HepG2 (cell line): ENCODE measurements at regions not wholly inside any gene's neighbourhood (a gene's known extent, or its start where the extent isn't known, plus 50 kb on each side); places are given as distances from the start of the nearest gene placed in this dataset.

Experiments
- ATAC-seq: fragments of 200-7000 bp; cut with Tn5 transposase; 3 replicates; pipeline ENCODE4 v1.9.1; 2020; ENCODE audit warnings: mild to moderate bottlenecking, moderate library complexity
- BruUV-seq: library from RNA; stranded (reverse); fragments of 400-500 nt; replicated peaks from 2 replicates; lab custom pipeline; 2021; lab: Mats Ljungman, UMichigan
- CTCF ChIA-PET: fragments of 300-600 bp; formaldehyde crosslinking; extraction: SDS; loops from one replicate; lab custom pipeline; 2021; ENCODE audit warnings: low total read pairs, inconsistent platforms, low intra/inter-chr PET ratio; lab: Yijun Ruan, JAX
- POLR2A ChIA-PET: fragments of 350-600 bp; sonication (Branson Sonifier 250); formaldehyde crosslinking; loops from one replicate; lab custom pipeline; 2020; ENCODE audit warnings: antibody characterized with exemption, inconsistent platforms; lab: Yijun Ruan, JAX
- DNase-seq: peaks from one replicate; pipeline ENCODE4 v3.0.0-alpha.2; 2015; ENCODE audit warnings: low spot score
- FAIRE-seq: peaks from 3 replicates; lab custom pipeline; 2011; peaks lifted over from hg19 to GRCh38; lab: Jason Lieb, UNC
- H2AFZ ChIP-seq: one replicate; pipeline ENCODE4 v1.6.1; 2011; ENCODE audit warnings: low read length, inconsistent platforms
- H3K27ac ChIP-seq: fragments of 300-600 bp; 3 replicates; pipeline ENCODE4 v1.8.0; 2011; ENCODE audit warnings: mixed run types, mild to moderate bottlenecking, mixed read lengths, low read length, inconsistent platforms; ENCODE audit not compliant: insufficient read depth; ENCODE audit errors: extremely low read length
- H3K27me3 ChIP-seq, 2 experiments: fragments of 200-600 bp in 1 of 2; 2 replicates in 1 of 2; 3 replicates in 1 of 2; pipeline versions ENCODE4 v1.6.0 to v1.8.0; 2011; ENCODE audit warnings: low read length in 2 of 2, mild to moderate bottlenecking in 2 of 2, moderate library complexity in 2 of 2, inconsistent platforms in 1 of 2; ENCODE audit not compliant: insufficient read depth in 2 of 2, control insufficient read depth in 1 of 2
- H3K36me3 ChIP-seq, 2 experiments: fragments of 200-600 bp in 1 of 2; replicated peaks in 1 of 2; 2 replicates in 1 of 2; 3 replicates in 1 of 2; pipeline versions ENCODE4 v1.5.1 to v1.8.0; 2011; ENCODE audit warnings: low read length in 2 of 2, inconsistent platforms in 1 of 2; ENCODE audit not compliant: insufficient read depth in 2 of 2, control insufficient read depth in 1 of 2
- H3K4me1 ChIP-seq: 2 replicates; pipeline ENCODE4 v1.5.1; 2012; ENCODE audit warnings: low read length, inconsistent platforms; ENCODE audit not compliant: insufficient read depth
- H3K4me2 ChIP-seq: 2 replicates; pipeline ENCODE4 v1.6.0; 2011; ENCODE audit warnings: low read depth, low read length, inconsistent platforms
- H3K4me3 ChIP-seq, 3 experiments: fragments of 200-600 bp in 1 of 3; sonication (generic), shearing (Covaris generic) in 1 of 3; replicated peaks in 1 of 3; 2 replicates each; pipeline ENCODE4 v1.5.1; 2011 to 2016; ENCODE audit warnings: low read length in 3 of 3, inconsistent platforms in 2 of 3, low read depth in 2 of 3, mild to moderate bottlenecking in 2 of 3, control low read depth in 1 of 3, mixed read lengths in 1 of 3; ENCODE audit not compliant: insufficient read depth in 1 of 3
- H3K79me2 ChIP-seq: one replicate; pipeline ENCODE4 v1.6.1; 2011; ENCODE audit warnings: low read length, inconsistent platforms; ENCODE audit not compliant: insufficient read depth
- H3K9ac ChIP-seq: 2 replicates; pipeline ENCODE4 v1.6.0; 2011; ENCODE audit warnings: mild to moderate bottlenecking, low read depth, low read length, inconsistent platforms; ENCODE audit not compliant: insufficient read depth
- H3K9me3 ChIP-seq: 2 replicates; pipeline ENCODE4 v1.5.1; 2012; ENCODE audit warnings: mild to moderate bottlenecking, low read length
- H4K20me1 ChIP-seq: 2 replicates; pipeline ENCODE4 v1.6.0; 2011; ENCODE audit warnings: inconsistent platforms, mild to moderate bottlenecking, low read length, moderate library complexity; ENCODE audit not compliant: insufficient read depth
- E2F2 ChIP-seq: sonication (generic); formaldehyde crosslinking; IDR thresholded peaks from 2 replicates; pipeline ENCODE4 v1.4.0; 2020; ENCODE audit warnings: missing genetic modification reagents, borderline replicate concordance
- KLF13 ChIP-seq: sonication (generic); formaldehyde crosslinking; IDR thresholded peaks from 2 replicates; pipeline ENCODE4 v1.4.0; 2020; ENCODE audit warnings: mild to moderate bottlenecking, missing genetic modification reagents
- RCOR2 ChIP-seq: IDR thresholded peaks from 2 replicates; pipeline ENCODE4 v1.6.1; 2016; ENCODE audit warnings: missing biosample characterization, missing genetic modification reagents
- RFX1 ChIP-seq: fragments of 450-650 bp; IDR thresholded peaks from 2 replicates; pipeline ENCODE4 v1.6.1; 2017
- YEATS2 ChIP-seq: sonication (generic); formaldehyde crosslinking; IDR thresholded peaks from 2 replicates; pipeline ENCODE4 v1.4.0; 2020; ENCODE audit warnings: missing genetic modification reagents, borderline replicate concordance
- ZFP36 ChIP-seq: fragments of 150-350 bp; IDR thresholded peaks from 2 replicates; pipeline ENCODE4 v1.6.1; 2018; ENCODE audit warnings: borderline replicate concordance, low read length, low read depth; ENCODE audit not compliant: partially characterized antibody
- ZNF260 ChIP-seq: sonication (generic); formaldehyde crosslinking; IDR thresholded peaks from 2 replicates; pipeline ENCODE4 v1.4.0; 2020; ENCODE audit warnings: missing genetic modification reagents, low read depth, mild to moderate bottlenecking, borderline replicate concordance
- ZNF281 ChIP-seq: sonication (generic); formaldehyde crosslinking; IDR thresholded peaks from 2 replicates; pipeline ENCODE4 v1.4.0; 2020; ENCODE audit warnings: missing genetic modification reagents, borderline replicate concordance
- ZNF331 ChIP-seq: sonication (generic); formaldehyde crosslinking; IDR thresholded peaks from 2 replicates; pipeline ENCODE4 v1.4.0; 2020; ENCODE audit warnings: missing genetic modification reagents
- ZNF362 ChIP-seq: sonication (generic); formaldehyde crosslinking; IDR thresholded peaks from 2 replicates; pipeline ENCODE4 v1.4.0; 2020; ENCODE audit warnings: missing genetic modification reagents, mild to moderate bottlenecking, borderline replicate concordance
- ZNF451 ChIP-seq: sonication (generic); formaldehyde crosslinking; IDR thresholded peaks from 2 replicates; pipeline ENCODE4 v1.5.0; 2020; ENCODE audit warnings: mild to moderate bottlenecking, missing genetic modification reagents
- ZNF460 ChIP-seq: sonication (generic); formaldehyde crosslinking; IDR thresholded peaks from 2 replicates; pipeline ENCODE4 v1.5.1; 2020; ENCODE audit warnings: missing genetic modification reagents, mild to moderate bottlenecking, borderline replicate concordance
- ZNF550 ChIP-seq: sonication (generic); formaldehyde crosslinking; IDR thresholded peaks from 2 replicates; pipeline ENCODE4 v1.4.0; 2020; ENCODE audit warnings: mild to moderate bottlenecking, missing genetic modification reagents, borderline replicate concordance
- WGBS: methylation state at CpG from one replicate; pipeline ENCODE4 v1.1.6; 2017; ENCODE audit warnings: low lambda C conversion rate; 5-methylcytosine and 5-hydroxymethylcytosine counted together
- in situ Hi-C: cut with HindIII; loops from 2 replicates; pipeline ENCODE4 v1.10.0; 2017; ENCODE audit warnings: low pct_unique_long_range_greater_than_20kb; ENCODE audit not compliant: extremely low pct_ligation_motif_present
- intact Hi-C: fragments of 100-400 bp; cut with micrococcal nuclease; formaldehyde crosslinking; loops from one replicate; pipeline ENCODE4 v1.10.0; 2022; ENCODE audit not compliant: unreplicated experiment

GRCh38 chr18:43720041-43720440, 442.8 kb upstream of the SYT4 start:
- in situ Hi-C loops, result no loop called here
- Histone ChIP-seq H2AFZ (no peak overlapping the region), H3K27ac (no peak overlapping the region), H3K4me1 (no peaks in the 10 kb centered on the region), H3K9ac (no peak overlapping the region), H3K79me2 (no peaks in the 10 kb centered on the region), H3K27me3 (no peaks in the 10 kb centered on the region), H3K4me3 (no peak overlapping the region), H4K20me1 (no peaks in the 10 kb centered on the region), H3K4me2 (no peak overlapping the region), H3K9me3 (peaks cover 87% of the 10 kb centered on the region), H3K36me3 (no peaks in the 10 kb centered on the region)
- no peak for FAIRE-seq
- BruUV-seq, result no TSS peak
- ATAC-seq, result no peak
- TF ChIP-seq ZNF281 (CRISPR knock-in tag) (no peak), RCOR2 (no peak), ZFP36 (no peak), YEATS2 (no peak), ZNF362 (no peak), ZNF260 (CRISPR knock-in tag) (no peak), E2F2 (CRISPR knock-in tag) (no peak), KLF13 (no peak), ZNF331 (CRISPR knock-in tag) (no peak), ZNF550 (CRISPR knock-in tag) (no peak), ZNF460 (no peak), RFX1 (no peak), ZNF451 (CRISPR knock-in tag) (no peak)
- ChIA-PET POLR2A (no interaction called here), CTCF (no interaction called here)
- 0% methylated on average over 2 of the region's 2 CpGs for WGBS
- intact Hi-C loops, result no loop called here
- no peak for DNase-seq
